ENCODE measurements at regions not wholly inside any gene's neighbourhood (a gene's known extent, or its start where the extent isn't known, plus 50 kb on each side); places are given as distances from the start of the nearest gene placed in this dataset.

DNA sequence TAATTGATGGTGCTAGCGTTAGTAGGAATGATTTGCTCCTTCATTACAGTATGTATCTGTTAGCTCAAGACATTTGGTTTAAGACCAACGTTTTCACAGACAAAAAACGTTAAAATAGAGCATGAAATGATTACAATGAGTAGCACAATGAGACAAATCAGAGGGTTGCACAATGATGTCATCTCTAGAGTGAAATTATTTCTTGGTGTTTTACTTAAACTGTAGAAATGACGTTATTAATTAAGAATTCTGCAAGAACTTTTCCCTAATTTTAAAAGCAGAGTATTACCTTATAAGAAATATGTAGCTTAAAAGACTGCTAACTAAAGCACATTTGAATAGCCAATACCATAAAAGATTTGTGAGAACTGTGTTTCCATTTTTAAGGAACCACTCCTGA lies 373.4 kb upstream of the KIF2B start:
- no peak overlapping the region for H3K4me3 ChIP-seq (ENCODE audit: low read depth, low read length)
- TF ChIP-seq POLR2A (IDR thresholded peaks at IDR 0.05; ENCODE audit: extremely low read depth, insufficient read length), result no peak
- no peak for TF ChIP-seq MYC (IDR thresholded peaks at IDR 0.05; ENCODE audit: low read depth, low read length)
- no peak for DNase-seq (ENCODE audit: low read depth)

GRCh38 chr17:53428913-53429312 lies 393.8 kb upstream of the KIF2B start:
- no peak for DNase-seq (ENCODE audit: low read depth)
- no peak overlapping the region for H3K4me3 ChIP-seq (ENCODE audit: low read depth, low read length)
- TF ChIP-seq MYC (IDR thresholded peaks at IDR 0.05; ENCODE audit: low read depth, low read length) (no peak), MAX (IDR thresholded peaks at IDR 0.05; ENCODE audit: low read depth, low read length) (no peak), POLR2A (IDR thresholded peaks at IDR 0.05; ENCODE audit: extremely low read depth, insufficient read length) (no peak), CTCF (IDR thresholded peaks at IDR 0.05; ENCODE audit: low read depth, low read length) (no peak)

GRCh38 chr17:53426505-53426904 lies 396.2 kb upstream of the KIF2B start:
- TF ChIP-seq POLR2A (IDR thresholded peaks at IDR 0.05; ENCODE audit: extremely low read depth, insufficient read length) (no peak), CTCF (IDR thresholded peaks at IDR 0.05; ENCODE audit: low read depth, low read length) (no peak), MAX (IDR thresholded peaks at IDR 0.05; ENCODE audit: low read depth, low read length) (no peak), MYC (IDR thresholded peaks at IDR 0.05; ENCODE audit: low read depth, low read length) (no peak)
- no peak for DNase-seq (ENCODE audit: low read depth)
- H3K4me3 ChIP-seq (ENCODE audit: low read depth, low read length), result no peak overlapping the region

DNA sequence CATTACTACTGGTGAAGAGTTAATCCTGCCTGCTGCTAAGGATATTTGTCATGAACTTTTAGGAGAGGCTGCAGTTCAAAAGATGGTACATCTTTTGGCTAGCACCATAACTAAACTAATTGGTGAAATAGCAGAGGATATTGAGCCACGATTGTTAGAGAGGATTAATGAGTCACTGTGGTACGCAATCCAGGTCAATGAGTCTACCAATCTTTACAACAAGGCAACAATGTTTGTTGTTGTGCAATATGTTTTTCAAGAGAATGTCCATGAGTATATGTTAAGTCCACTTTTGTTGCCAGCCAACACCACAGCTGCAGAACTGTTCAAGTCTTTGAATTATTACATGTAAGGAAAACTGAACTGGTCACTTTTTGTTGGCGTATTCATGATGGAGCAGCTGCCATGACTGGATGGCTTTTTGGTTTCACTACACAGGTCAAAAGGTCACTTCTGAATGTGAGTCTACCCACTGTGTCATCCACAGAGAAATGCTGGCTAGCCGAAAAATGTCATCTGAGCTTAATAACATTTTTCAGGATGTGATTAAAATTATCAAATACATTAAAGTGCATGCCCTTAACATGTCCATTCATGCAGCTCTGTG lies 402.6 kb upstream of the KIF2B start:
- no peak overlapping the region for H3K4me3 ChIP-seq (ENCODE audit: low read depth, low read length)
- no peak for DNase-seq (ENCODE audit: low read depth)
- no peak for TF ChIP-seq MAX (IDR thresholded peaks at IDR 0.05; ENCODE audit: low read depth, low read length)
- TF ChIP-seq MYC (IDR thresholded peaks at IDR 0.05; ENCODE audit: low read depth, low read length), result no peak
- no peak for TF ChIP-seq CTCF (IDR thresholded peaks at IDR 0.05; ENCODE audit: low read depth, low read length)
- TF ChIP-seq POLR2A (IDR thresholded peaks at IDR 0.05; ENCODE audit: extremely low read depth, insufficient read length), result no peak

- no peak for DNase-seq (ENCODE audit: low read depth)
- no peak overlapping the region for H3K4me3 ChIP-seq (ENCODE audit: low read depth, low read length)
- no peak for TF ChIP-seq CTCF (IDR thresholded peaks at IDR 0.05; ENCODE audit: low read depth, low read length)
- no peak for TF ChIP-seq POLR2A (IDR thresholded peaks at IDR 0.05; ENCODE audit: extremely low read depth, insufficient read length)
- no peak for TF ChIP-seq MAX (IDR thresholded peaks at IDR 0.05; ENCODE audit: low read depth, low read length)
- TF ChIP-seq MYC (IDR thresholded peaks at IDR 0.05; ENCODE audit: low read depth, low read length), result no peak
Measured at GRCh38 chr17:53409588-53409987, 413.1 kb upstream of the KIF2B start.

DNA sequence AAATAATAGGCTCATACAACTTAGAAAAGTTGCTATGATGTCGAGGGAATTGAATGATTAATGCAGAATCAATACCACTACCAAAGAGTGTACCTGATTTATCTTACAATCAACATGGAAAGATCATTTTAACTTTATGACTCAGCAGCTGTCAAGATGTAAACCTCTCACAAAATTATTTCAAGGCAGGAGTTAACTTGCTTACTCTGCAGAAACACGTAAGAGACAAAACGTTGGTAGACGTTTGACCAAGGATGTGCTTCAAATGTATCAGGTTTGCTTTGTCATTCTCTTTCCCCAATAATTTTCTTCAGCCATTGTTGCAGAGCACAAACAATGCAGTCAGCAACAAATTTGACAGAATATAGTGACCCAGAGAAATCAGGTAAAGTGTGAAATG lies 415.8 kb upstream of the KIF2B start:
- DNase-seq (ENCODE audit: low read depth), result no peak
- TF ChIP-seq CTCF (IDR thresholded peaks at IDR 0.05; ENCODE audit: low read depth, low read length) (no peak), MAX (IDR thresholded peaks at IDR 0.05; ENCODE audit: low read depth, low read length) (no peak)
- H3K4me3 ChIP-seq (ENCODE audit: low read depth, low read length), result no peak overlapping the region
